NCI-H82 treated with DMSO at 0.1 percent for 48 hours (cell line): ENCODE measurements at regions not wholly inside any gene's neighbourhood (a gene's known extent, or its start where the extent isn't known, plus 50 kb on each side); places are given as distances from the start of the nearest gene placed in this dataset.

Experiments
- DNase-seq: peaks from one replicate; lab custom pipeline; 2025; ENCODE audit not compliant: unreplicated experiment; lab: John Stamatoyannopoulos, UW

- no peak for DNase-seq
Measured at GRCh38 chr22:25511725-25512124, 52.8 kb upstream of the GRK3 start.

GRCh38 chr22:25514436-25515180 is 49.9 kb upstream of the GRK3 start:
- DNase-seq: no peak
